ENCODE measurements at regions not wholly inside any gene's neighbourhood (a gene's known extent, or its start where the extent isn't known, plus 50 kb on each side); places are given as distances from the start of the nearest gene placed in this dataset.

DNA sequence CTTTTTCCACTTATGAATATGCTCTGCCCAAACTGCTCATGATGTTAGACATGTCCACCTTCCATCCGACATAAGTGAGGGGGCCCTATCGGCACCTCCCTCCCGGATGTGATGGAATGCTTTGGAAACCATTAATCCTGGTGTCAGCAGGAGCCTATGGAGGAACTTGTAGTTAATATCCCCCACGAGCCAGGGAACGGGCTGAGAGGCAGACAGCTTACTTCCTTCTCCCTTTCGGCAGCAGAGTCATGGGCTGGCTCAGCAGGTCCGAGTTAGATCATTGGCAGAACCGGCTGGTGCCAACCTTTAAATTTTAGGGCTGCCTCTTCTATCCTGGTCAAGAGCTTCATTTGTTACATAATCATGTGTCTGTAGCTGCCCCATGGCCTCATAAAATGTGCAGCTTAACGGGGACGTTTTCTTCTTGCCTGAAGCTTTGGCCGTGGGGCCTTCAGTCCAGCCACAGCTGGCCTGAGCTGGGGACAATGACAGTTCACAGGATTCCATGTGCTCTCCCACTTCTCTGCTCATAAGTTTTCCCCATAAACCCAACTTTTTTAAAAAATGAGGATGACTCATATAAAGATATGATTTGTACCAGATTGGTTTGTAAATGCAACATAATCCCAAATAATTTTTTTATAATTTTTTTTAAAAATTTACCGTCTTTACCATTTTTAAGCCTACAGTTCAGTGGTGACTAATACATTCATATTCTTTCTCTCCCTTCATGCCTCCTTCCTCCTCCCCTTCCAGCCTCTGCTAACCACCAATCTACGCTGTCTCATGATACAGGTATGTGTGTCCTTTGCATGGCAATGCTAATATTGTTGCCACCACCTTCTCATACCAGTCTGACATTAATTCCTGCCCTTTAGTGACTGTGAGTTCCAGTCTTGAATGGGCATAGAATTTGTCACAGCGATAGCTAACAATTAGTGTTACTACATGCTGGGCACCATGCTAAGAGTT lies 62.2 kb upstream of the RGMA start:
- ChIA-PET POLR2A (no interaction called here), CTCF (no interaction called here)
- intact Hi-C loops (cut with micrococcal nuclease) = no loop called here
- no peak for DNase-seq
- H3K9me3 Mint-ChIP-seq = peaks cover 2% of the 10 kb centered on the region
- no peaks in the 10 kb centered on the region for H3K36me3 Mint-ChIP-seq (ENCODE audit: low read depth)
- H3K4me3 Mint-ChIP-seq = no peak overlapping the region
- H3K27me3 Mint-ChIP-seq = peaks cover 29% of the 10 kb centered on the region
- no peak overlapping the region for H3K27ac Mint-ChIP-seq
- no peak for ATAC-seq (ENCODE audit: low read depth)
- no peaks in the 10 kb centered on the region for H3K4me1 Mint-ChIP-seq
- TF ChIP-seq, protein P1, sequence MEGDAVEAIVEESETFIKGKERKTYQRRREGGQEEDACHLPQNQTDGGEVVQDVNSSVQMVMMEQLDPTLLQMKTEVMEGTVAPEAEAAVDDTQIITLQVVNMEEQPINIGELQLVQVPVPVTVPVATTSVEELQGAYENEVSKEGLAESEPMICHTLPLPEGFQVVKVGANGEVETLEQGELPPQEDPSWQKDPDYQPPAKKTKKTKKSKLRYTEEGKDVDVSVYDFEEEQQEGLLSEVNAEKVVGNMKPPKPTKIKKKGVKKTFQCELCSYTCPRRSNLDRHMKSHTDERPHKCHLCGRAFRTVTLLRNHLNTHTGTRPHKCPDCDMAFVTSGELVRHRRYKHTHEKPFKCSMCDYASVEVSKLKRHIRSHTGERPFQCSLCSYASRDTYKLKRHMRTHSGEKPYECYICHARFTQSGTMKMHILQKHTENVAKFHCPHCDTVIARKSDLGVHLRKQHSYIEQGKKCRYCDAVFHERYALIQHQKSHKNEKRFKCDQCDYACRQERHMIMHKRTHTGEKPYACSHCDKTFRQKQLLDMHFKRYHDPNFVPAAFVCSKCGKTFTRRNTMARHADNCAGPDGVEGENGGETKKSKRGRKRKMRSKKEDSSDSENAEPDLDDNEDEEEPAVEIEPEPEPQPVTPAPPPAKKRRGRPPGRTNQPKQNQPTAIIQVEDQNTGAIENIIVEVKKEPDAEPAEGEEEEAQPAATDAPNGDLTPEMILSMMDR (IDR thresholded peaks at IDR 0.05) = no peak

DNA sequence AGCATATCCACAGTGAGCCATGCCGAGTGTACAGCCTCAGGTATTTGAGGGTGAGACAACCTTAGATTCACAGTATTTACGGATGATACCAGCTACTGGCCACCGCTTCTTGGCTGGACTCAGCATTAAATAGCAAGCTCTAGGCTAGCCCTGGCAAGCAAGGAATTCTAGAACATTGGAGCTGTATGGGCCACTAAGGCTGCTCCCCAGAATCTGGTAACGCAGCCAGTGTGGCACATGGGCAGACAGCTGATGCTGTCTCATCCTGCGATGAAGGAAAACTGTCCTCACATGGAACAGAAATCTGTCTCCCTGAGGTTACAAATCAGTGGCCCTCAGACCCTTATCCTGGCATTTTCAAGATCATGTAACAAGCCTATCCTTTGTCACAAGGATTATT lies 57.6 kb upstream of the RGMA start:
- Mint-ChIP-seq H3K36me3 (ENCODE audit: low read depth) (no peaks in the 10 kb centered on the region), H3K27ac (no peak overlapping the region), H3K4me3 (no peak overlapping the region), H3K4me1 (no peaks in the 10 kb centered on the region), H3K27me3 (peaks cover 11% of the 10 kb centered on the region), H3K9me3 (no peaks in the 10 kb centered on the region)
- ChIA-PET CTCF (no interaction called here), POLR2A (no interaction called here)
- no peak for DNase-seq
- no peak for ATAC-seq (ENCODE audit: low read depth)
- intact Hi-C loops (cut with micrococcal nuclease) = no loop called here
- TF ChIP-seq, protein P1 (IDR thresholded peaks at IDR 0.05) = no peak

DNA sequence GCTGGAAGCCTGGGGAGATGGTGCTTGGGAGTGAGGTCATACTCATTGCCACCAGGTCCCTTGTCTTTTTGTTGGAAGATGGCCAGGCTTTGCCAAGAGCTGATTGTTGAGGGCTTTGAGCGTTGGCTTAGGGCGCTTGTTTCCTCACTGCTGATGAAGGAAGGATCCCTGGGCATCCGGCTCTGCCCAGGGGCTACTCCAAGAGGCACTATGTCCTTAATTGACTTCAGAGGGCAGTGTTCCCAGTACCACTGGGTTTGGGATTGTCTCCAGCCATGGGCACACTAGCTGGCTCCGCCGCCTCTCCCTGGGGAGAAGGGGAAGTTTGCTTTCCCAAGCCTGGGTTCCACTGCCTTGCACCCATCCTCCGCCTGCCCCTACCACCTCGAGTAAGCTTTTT lies 57.2 kb upstream of the RGMA start:
- no peak overlapping the region for H3K27ac Mint-ChIP-seq
- ChIA-PET POLR2A (no interaction called here), CTCF (no interaction called here)
- intact Hi-C loops (cut with micrococcal nuclease) = no loop called here
- H3K36me3 Mint-ChIP-seq (ENCODE audit: low read depth) = no peaks in the 10 kb centered on the region
- peaks cover 8% of the 10 kb centered on the region for H3K27me3 Mint-ChIP-seq
- ATAC-seq (ENCODE audit: low read depth) (no peak), DNase-seq (no peak)
- H3K4me3 Mint-ChIP-seq = no peak overlapping the region
- no peaks in the 10 kb centered on the region for H3K9me3 Mint-ChIP-seq
- TF ChIP-seq, protein P1 (IDR thresholded peaks at IDR 0.05) = no peak
- no peaks in the 10 kb centered on the region for H3K4me1 Mint-ChIP-seq

DNA sequence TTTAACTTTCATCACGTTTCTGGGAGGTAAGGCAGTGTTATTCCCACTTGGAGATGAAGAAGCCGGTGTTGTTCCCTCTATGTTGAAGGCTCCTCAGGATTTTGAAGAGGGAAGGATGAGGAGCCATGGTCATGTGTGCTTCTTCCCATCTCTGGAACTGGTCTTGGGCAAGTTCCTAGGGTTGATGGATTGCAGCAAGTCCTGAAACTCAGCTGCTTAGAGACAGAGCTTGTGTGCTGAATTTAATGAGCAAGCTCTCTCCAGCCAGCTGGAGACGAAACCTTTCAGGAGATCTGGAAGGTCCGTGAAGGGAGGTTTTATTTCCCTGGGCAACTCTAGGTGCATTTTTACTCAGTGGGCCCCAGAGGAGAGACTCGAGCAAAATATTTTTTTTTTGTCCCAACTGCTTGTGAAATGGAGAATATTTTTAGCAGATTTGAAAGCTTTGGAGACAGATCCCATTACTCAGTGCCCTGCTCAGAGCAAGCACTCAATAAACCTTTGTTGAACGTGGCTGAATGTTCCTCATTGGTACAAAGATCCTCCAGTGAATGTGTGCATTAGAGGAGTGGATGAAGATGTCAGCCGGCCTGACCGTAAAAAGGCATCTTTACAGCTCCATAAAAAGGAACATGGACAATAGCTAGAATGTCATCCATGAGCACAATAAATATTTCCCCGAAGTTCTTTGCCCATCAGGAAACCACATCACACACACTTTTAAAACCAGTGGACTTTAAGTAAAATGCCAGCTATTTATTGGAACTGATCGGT lies 55.6 kb upstream of the RGMA start:
- CTCF ChIA-PET = no interaction called here

More for the DNA sequence above, 55.6 kb upstream of the RGMA start:
- ATAC-seq (ENCODE audit: low read depth) (no peak), DNase-seq (no peak)
- POLR2A ChIA-PET = interaction anchor here (0.5 kb wide), 1 partner anchor 453 kb away, joined by 4 read pairs; no protein-coding TSS in a partner anchor
- TF ChIP-seq, protein P1 (IDR thresholded peaks at IDR 0.05) = no peak
- H3K4me3 Mint-ChIP-seq = no peak overlapping the region
- H3K9me3 Mint-ChIP-seq = no peaks in the 10 kb centered on the region
- H3K27ac Mint-ChIP-seq = no peak overlapping the region
- H3K36me3 Mint-ChIP-seq (ENCODE audit: low read depth) = no peaks in the 10 kb centered on the region
- no peaks in the 10 kb centered on the region for H3K27me3 Mint-ChIP-seq
- intact Hi-C loops (cut with micrococcal nuclease) = no loop called here
- no peaks in the 10 kb centered on the region for H3K4me1 Mint-ChIP-seq

Measured in activated B cell treated with CpG ODN at 0.5 μM for 24 hours (primary cell).